Pancreas (tissue), 10 donors: ENCODE measurements at regions not wholly inside any gene's neighbourhood (a gene's known extent, or its start where the extent isn't known, plus 50 kb on each side); places are given as distances from the start of the nearest gene placed in this dataset.
"Not testable (repeated sequence)": the region's sequence is repeated elsewhere in the genome, so short reads cannot be mapped to it uniquely, and the experiment has no call there.

ENCODE experiments used
- ATAC-seq, 4 donors: fragments of 200-7000 bp; cut with Tn5 transposase; one replicate each; pipeline versions ENCODE4 v1.8.0 to v1.9.1; 2020; ENCODE audit warnings: mild to moderate bottlenecking in 4 of 4, moderate library complexity in 4 of 4
- DNase-seq, 6 donors: peaks; one replicate each; pipeline ENCODE4 v3.0.0-alpha.2; 2020
- FAIRE-seq: peaks from 2 replicates; lab custom pipeline; 2012; peaks lifted over from hg19 to GRCh38; lab: Jason Lieb, UNC
- H3K27ac ChIP-seq, 4 donors: fragments of 200-600 bp; sonication (generic); 1 replicate in 3 of 4; 2 replicates in 1 of 4; pipeline versions ENCODE4 v1.5.0 to v1.8.0; 2020
- H3K27me3 ChIP-seq, 4 donors: fragments of 200-600 bp; one replicate each; pipeline ENCODE4 v1.8.0; 2021
- H3K36me3 ChIP-seq, 3 donors: fragments of 200-600 bp; sonication (generic) in 1 of 3; one replicate each; pipeline versions ENCODE4 v1.5.0 to v1.8.0; 2020 to 2021
- H3K4me1 ChIP-seq, 3 donors: fragments of 200-600 bp; one replicate each; pipeline ENCODE4 v1.8.0; 2021
- H3K4me3 ChIP-seq, 4 donors: fragments of 200-600 bp; sonication (generic) in 2 of 4; one replicate each; pipeline versions ENCODE4 v1.5.0 to v1.8.0; 2020 to 2021
- H3K9me3 ChIP-seq, 4 donors: fragments of 200-600 bp; one replicate each; pipeline ENCODE4 v1.8.0; 2021
- WGBS, 2 donors: extraction: QIAGEN DNeasy Blood & Tissue Kit; methylation state at CpG; one replicate each; pipeline ENCODE4 v1.1.7; 2013; 5-methylcytosine and 5-hydroxymethylcytosine counted together
- intact Hi-C, 3 donors: fragments of 100-400 bp; cut with DNase I; formaldehyde crosslinking; loops; one replicate each; pipeline versions ENCODE4 v1.11.1 to v1.14.2; 2022
- TF ChIP-seq, protein P1 (sequence below), 4 donors: fragments of 200-600 bp; sonication (generic) in 3 of 4; IDR thresholded peaks; one replicate each; pipeline versions ENCODE4 v1.5.0 to v1.8.0; 2021; ENCODE audit warnings: antibody characterized with exemption in 4 of 4
- donor health status: healthy with polysubstance abuse.
- donor health status: DM: no; HTN: no; CAD: no; lungs with moderate emphysema.
- donor health status: DM: no; HTN: no; CAD: no.
- donor health status: control.
- donor health status: control.
- donor health status: Bipolar disorder and iron deficiency.
- donor health status: DM: yes; HTN: yes; CAD: no.
- donor health status: DM: no; HTN: no; CAD: no.
- donor health status: DM: no; HTN: no; CAD: no.
- donor health status: DM: yes; HTN: yes; CAD: no.

DNA sequence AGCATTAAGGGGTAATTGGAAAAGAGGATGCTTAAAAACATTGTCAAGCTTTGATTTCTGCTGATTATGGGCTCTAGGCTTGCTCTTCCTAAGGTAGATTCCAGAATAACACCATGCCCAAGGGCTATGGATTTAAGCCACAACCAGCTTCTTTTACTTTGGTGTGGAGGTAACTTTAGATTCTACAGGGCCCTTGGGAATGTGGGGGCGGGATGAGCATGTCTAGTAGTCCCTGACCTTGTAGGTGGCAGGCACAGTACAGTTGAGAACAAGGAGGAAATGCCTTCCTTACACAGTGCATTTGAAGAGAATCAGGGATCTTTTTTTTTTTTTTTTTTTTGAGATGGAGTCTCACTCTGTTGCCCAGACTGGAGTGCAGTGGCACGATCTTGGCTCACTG lies 364.2 kb downstream of the NYAP2 start:
- DNase-seq (no peak), ATAC-seq (no peak), FAIRE-seq (no peak)
- Histone ChIP-seq H3K4me1 (no peaks in the 10 kb centered on the region), H3K27me3 (no peaks in the 10 kb centered on the region), H3K36me3 (no peaks in the 10 kb centered on the region), H3K9me3 (no peaks in the 10 kb centered on the region), H3K27ac (no peak overlapping the region), H3K4me3 (no peak overlapping the region)
- TF ChIP-seq, protein P1, sequence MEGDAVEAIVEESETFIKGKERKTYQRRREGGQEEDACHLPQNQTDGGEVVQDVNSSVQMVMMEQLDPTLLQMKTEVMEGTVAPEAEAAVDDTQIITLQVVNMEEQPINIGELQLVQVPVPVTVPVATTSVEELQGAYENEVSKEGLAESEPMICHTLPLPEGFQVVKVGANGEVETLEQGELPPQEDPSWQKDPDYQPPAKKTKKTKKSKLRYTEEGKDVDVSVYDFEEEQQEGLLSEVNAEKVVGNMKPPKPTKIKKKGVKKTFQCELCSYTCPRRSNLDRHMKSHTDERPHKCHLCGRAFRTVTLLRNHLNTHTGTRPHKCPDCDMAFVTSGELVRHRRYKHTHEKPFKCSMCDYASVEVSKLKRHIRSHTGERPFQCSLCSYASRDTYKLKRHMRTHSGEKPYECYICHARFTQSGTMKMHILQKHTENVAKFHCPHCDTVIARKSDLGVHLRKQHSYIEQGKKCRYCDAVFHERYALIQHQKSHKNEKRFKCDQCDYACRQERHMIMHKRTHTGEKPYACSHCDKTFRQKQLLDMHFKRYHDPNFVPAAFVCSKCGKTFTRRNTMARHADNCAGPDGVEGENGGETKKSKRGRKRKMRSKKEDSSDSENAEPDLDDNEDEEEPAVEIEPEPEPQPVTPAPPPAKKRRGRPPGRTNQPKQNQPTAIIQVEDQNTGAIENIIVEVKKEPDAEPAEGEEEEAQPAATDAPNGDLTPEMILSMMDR (IDR thresholded peaks at IDR 0.05) = no peak
- WGBS, 2 donors = 65 to 67% methylated on average over 2 of the region's 2 CpGs
- intact Hi-C loops = no loop called here

DNA sequence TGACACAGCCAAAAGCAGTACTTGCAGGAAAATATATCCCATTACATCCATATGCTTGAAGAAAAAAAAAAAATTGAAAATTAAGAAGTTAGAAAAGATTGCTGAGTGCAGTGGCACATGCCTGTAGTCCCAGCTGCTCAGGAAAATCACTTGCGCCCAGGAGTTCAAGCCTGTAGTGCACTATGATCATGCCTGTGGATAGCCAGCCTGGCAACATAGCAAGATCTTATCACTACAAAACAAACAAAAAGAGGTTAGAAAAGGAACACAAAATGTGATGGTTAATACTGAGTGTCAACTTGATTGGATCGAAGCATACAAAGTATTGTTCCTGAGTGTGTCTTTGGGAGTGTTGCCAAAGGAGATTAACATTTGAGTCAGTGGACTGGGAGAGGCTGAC lies 361.9 kb downstream of the NYAP2 start:
- intact Hi-C loops = no loop called here
- no peaks in the 10 kb centered on the region for H3K4me1 ChIP-seq
- no peaks in the 10 kb centered on the region for H3K27me3 ChIP-seq
- no peaks in the 10 kb centered on the region for H3K9me3 ChIP-seq
- TF ChIP-seq, protein P1 (IDR thresholded peaks at IDR 0.05) = no peak
- WGBS, 2 donors = 87 to 95% methylated on average over 2 of the region's 2 CpGs
- ATAC-seq = no peak
- no peaks in the 10 kb centered on the region for H3K36me3 ChIP-seq
- FAIRE-seq = no peak
- no peak overlapping the region for H3K27ac ChIP-seq
- no peak overlapping the region for H3K4me3 ChIP-seq
- DNase-seq = no peak

DNA sequence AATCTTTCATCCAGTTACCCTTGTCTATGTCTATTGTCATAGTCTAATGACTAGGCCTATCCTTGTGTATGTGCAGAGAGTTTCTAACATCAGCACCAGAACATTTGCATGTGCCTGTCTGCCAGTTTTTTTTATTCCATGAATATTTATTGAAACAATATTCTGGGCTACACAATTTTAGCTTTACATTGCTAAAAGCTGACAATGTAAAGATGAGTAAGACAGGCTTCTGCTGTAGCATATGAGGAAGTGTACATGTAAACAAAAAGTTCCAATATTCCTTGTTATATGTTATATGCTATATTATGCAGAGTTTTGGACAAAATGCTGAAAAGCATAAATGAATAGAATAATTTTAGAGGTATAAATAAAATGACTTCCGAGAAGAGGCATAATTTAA lies 357.7 kb downstream of the NYAP2 start:
- no peak overlapping the region for H3K27ac ChIP-seq
- FAIRE-seq (no peak), ATAC-seq (no peak), DNase-seq (no peak)
- H3K36me3 ChIP-seq = no peaks in the 10 kb centered on the region
- H3K9me3 ChIP-seq = no peaks in the 10 kb centered on the region
- H3K4me3 ChIP-seq = no peak overlapping the region
- intact Hi-C loops = no loop called here
- TF ChIP-seq, protein P1 (IDR thresholded peaks at IDR 0.05) = no peak
- H3K4me1 ChIP-seq = no peaks in the 10 kb centered on the region
- H3K27me3 ChIP-seq = no peaks in the 10 kb centered on the region
- WGBS, 2 donors = 70 to 78% methylated on average over 1 of the region's 1 CpG

DNA sequence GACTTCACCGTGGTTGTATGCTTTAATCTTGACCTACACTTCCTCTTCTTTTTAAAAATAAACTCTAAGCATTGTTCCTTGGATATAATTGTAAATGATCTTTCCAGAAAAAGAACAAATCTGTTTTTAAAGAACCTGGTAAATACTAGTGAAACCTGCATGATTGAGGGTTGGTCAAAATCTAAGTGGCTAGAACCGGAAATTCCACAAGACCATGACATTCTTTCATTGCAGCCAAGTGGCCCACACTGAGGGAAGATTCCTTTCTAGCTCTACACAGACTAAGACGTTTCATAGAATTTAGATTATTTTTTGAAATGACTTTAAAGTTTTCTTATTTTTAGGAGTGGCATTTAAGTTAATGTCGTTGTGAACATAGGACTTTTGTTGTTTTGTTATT lies 356.7 kb downstream of the NYAP2 start:
- no peaks in the 10 kb centered on the region for H3K27me3 ChIP-seq
- ATAC-seq (no peak), FAIRE-seq (no peak), DNase-seq (no peak)
- H3K4me3 ChIP-seq = no peak overlapping the region
- H3K27ac ChIP-seq = no peak overlapping the region
- H3K9me3 ChIP-seq = no peaks in the 10 kb centered on the region
- H3K4me1 ChIP-seq = no peaks in the 10 kb centered on the region
- WGBS, 2 donors = 43 to 54% methylated on average over 4 of the region's 4 CpGs
- TF ChIP-seq, protein P1 (IDR thresholded peaks at IDR 0.05) = no peak
- H3K36me3 ChIP-seq = no peaks in the 10 kb centered on the region
- intact Hi-C loops = no loop called here

DNA sequence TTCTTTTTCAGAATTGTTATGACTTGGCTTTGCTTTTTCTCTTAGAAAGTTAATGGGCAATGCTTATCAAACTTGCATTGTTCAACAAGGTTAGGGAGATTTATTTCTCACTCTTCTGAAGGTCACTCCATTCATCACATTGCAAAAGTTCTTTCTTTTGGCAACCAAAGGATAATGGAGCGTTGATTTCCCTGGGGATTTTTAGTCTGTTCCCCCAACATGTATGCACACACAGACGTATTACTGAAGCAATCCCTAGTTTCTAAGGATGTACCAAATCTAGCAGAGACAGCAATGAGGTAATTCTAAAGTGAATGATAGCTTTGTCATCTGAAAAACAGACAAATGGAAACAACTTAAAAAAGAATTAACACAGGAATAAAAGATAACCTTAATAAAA lies 349.1 kb downstream of the NYAP2 start:
- ATAC-seq = no peak
- intact Hi-C loops = no loop called here

DNA sequence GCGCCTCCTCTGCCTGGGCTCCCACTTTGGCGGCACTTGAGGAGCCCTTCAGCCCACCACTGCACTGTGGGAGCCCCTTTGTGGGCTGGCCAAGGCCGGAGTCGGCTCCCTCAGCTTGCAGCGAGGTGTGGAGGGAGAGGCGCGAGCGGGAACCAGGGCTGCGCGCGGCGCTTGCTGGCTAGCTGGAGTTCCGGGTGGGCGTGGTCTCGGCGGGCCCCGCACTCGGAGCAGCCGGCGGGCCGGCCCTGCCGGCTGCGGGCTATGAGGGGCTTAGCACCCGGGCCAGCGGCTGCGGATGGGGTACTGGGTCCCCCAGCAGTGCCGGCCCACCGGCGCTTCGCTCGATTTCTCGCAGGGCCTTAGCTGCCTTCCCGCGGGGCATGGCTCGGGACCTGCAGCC lies 344.5 kb downstream of the NYAP2 start:
- H3K36me3 ChIP-seq, FAIRE-seq, H3K27ac ChIP-seq, H3K27me3 ChIP-seq, H3K9me3 ChIP-seq, ATAC-seq, H3K4me3 ChIP-seq, H3K4me1 ChIP-seq, intact Hi-C loops: not testable (repeated sequence)
- WGBS, 2 donors = 90 to 94% methylated on average over 31 to 35 of the region's 35 CpGs
- DNase-seq = peak in 3 of 6 donors; percentile 11 to 68 (median 11)

More for the DNA sequence above, 349.1 kb downstream of the NYAP2 start:
- H3K27ac ChIP-seq = no peak overlapping the region
- no peaks in the 10 kb centered on the region for H3K36me3 ChIP-seq
- TF ChIP-seq, protein P1 (IDR thresholded peaks at IDR 0.05) = no peak
- FAIRE-seq (no peak), DNase-seq (no peak)
- no peak overlapping the region for H3K4me3 ChIP-seq
- no peaks in the 10 kb centered on the region for H3K4me1 ChIP-seq
- no peaks in the 10 kb centered on the region for H3K27me3 ChIP-seq
- 48 to 55% methylated on average over 2 of the region's 2 CpGs for WGBS, 2 donors
- no peaks in the 10 kb centered on the region for H3K9me3 ChIP-seq
